ENCODE measurements at regions not wholly inside any gene's neighbourhood (a gene's known extent, or its start where the extent isn't known, plus 50 kb on each side); places are given as distances from the start of the nearest gene placed in this dataset.

DNA sequence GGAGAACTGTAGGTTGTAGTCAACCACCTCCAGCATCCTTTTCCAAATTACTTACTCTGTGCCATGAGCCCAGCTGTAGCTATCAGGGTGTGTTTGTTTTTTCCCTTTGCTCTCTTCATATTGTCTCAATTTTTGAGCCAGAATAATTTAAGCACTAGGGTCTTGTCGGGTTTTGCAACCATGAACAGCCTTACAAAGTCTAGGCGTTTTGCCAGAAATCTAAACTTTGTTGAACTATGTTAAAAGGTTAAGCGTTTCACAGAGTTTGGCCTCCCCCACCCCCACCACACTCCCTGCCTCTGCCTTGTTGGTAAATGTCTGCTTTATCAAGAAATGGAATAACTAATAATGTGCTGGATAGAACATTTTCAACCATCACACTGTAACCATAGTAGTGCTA, 190.6 kb upstream of the TTC29 start:
- TF ChIP-seq, protein P1, sequence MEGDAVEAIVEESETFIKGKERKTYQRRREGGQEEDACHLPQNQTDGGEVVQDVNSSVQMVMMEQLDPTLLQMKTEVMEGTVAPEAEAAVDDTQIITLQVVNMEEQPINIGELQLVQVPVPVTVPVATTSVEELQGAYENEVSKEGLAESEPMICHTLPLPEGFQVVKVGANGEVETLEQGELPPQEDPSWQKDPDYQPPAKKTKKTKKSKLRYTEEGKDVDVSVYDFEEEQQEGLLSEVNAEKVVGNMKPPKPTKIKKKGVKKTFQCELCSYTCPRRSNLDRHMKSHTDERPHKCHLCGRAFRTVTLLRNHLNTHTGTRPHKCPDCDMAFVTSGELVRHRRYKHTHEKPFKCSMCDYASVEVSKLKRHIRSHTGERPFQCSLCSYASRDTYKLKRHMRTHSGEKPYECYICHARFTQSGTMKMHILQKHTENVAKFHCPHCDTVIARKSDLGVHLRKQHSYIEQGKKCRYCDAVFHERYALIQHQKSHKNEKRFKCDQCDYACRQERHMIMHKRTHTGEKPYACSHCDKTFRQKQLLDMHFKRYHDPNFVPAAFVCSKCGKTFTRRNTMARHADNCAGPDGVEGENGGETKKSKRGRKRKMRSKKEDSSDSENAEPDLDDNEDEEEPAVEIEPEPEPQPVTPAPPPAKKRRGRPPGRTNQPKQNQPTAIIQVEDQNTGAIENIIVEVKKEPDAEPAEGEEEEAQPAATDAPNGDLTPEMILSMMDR (IDR thresholded peaks at IDR 0.05): no peak
- TF ChIP-seq POLR2A (IDR thresholded peaks at IDR 0.05): no peak
